Breast epithelium (tissue), 4 donors: ENCODE measurements at regions not wholly inside any gene's neighbourhood (a gene's known extent, or its start where the extent isn't known, plus 50 kb on each side); places are given as distances from the start of the nearest gene placed in this dataset.

Experiments
- DNase-seq, 2 donors: peaks; one replicate each; pipeline ENCODE4 v3.0.0-alpha.2; 2019; ENCODE audit warnings: low spot score in 2 of 2
- H3K27ac ChIP-seq, 2 donors: fragments of 200-600 bp; sonication (generic) in 1 of 2; one replicate each; pipeline ENCODE4 v1.5.1; 2016 to 2019; ENCODE audit warnings: mild to moderate bottlenecking in 1 of 2
- H3K27me3 ChIP-seq, 2 donors: fragments of 200-600 bp; sonication (generic) in 1 of 2; one replicate each; pipeline versions ENCODE4 v1.5.1 to v1.6.0; 2017 to 2019; ENCODE audit warnings: control low read depth in 1 of 2, mild to moderate bottlenecking in 1 of 2
- H3K36me3 ChIP-seq: fragments of 200-600 bp; one replicate; pipeline ENCODE4 v1.5.1; 2019
- H3K4me1 ChIP-seq, 2 donors: fragments of 200-600 bp; sonication (generic); one replicate each; pipeline ENCODE4 v1.5.1; 2016 to 2019; ENCODE audit warnings: control low read depth in 1 of 2
- H3K4me3 ChIP-seq, 3 donors: fragments of 200-600 bp; sonication (generic); 1 replicate in 2 of 3; 2 replicates in 1 of 3; pipeline ENCODE4 v1.5.1; 2016 to 2019; ENCODE audit warnings: mild to moderate bottlenecking in 3 of 3, moderate library complexity in 2 of 3
- H3K9me3 ChIP-seq, 2 donors: fragments of 200-600 bp; sonication (generic) in 1 of 2; one replicate each; pipeline ENCODE4 v1.5.1; 2016 to 2019; ENCODE audit warnings: control low read depth in 1 of 2
- POLR2A ChIP-seq: fragments of 450-650 bp; IDR thresholded peaks from one replicate; pipeline ENCODE4 v1.6.1; 2016; ENCODE audit warnings: antibody characterized with exemption, mild to moderate bottlenecking, moderate library complexity
- POLR2AphosphoS5 ChIP-seq, 3 donors: sonication (generic); formaldehyde crosslinking; IDR thresholded peaks; one replicate each; pipeline ENCODE4 v1.6.1; 2017; ENCODE audit warnings: antibody characterized with exemption in 3 of 3
- intact Hi-C: fragments of 100-400 bp; cut with DNase I; formaldehyde crosslinking; loops from one replicate; pipeline ENCODE4 v1.15.1; 2023; ENCODE audit warnings: low total_unique reads
- TF ChIP-seq, protein P1 (sequence below), 3 donors: fragments of 450-650 bp; IDR thresholded peaks; one replicate each; pipeline ENCODE4 v1.5.1; 2016 to 2017; ENCODE audit warnings: antibody characterized with exemption in 3 of 3, mild to moderate bottlenecking in 3 of 3, moderate library complexity in 3 of 3

GRCh38 chr1:216794586-216794985, 71.4 kb upstream of the ESRRG start:
- no peak for DNase-seq
- intact Hi-C loops, result no loop called here
- no peaks in the 10 kb centered on the region for H3K4me1 ChIP-seq

DNA sequence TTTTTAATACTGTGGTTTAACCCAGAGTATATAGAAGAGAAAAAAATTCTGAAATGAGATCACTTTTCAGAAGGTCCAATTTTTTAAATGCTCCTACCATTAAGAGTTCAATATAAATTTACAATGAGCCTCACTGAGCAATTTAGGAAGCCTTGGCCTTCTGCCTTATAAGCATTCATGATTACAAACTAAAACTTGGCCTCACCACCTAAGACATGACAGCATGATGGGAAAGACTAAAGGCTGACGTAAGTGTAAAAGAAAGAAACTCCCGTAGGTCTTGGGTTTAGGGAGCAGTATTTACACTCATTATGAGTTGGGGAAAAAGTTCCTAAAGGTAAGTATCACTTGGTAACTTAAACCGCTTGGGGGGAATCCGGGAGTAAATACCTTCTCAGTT, 70.7 kb upstream of the ESRRG start:
- H3K27ac ChIP-seq, result no peak overlapping the region
- H3K9me3 ChIP-seq, result no peaks in the 10 kb centered on the region
- no peak for DNase-seq
- intact Hi-C loops, result no loop called here
- no peaks in the 10 kb centered on the region for H3K4me1 ChIP-seq
- no peak for TF ChIP-seq POLR2A
- TF ChIP-seq POLR2AphosphoS5 (IDR thresholded peaks at IDR 0.05), result no peak
- TF ChIP-seq, protein P1, sequence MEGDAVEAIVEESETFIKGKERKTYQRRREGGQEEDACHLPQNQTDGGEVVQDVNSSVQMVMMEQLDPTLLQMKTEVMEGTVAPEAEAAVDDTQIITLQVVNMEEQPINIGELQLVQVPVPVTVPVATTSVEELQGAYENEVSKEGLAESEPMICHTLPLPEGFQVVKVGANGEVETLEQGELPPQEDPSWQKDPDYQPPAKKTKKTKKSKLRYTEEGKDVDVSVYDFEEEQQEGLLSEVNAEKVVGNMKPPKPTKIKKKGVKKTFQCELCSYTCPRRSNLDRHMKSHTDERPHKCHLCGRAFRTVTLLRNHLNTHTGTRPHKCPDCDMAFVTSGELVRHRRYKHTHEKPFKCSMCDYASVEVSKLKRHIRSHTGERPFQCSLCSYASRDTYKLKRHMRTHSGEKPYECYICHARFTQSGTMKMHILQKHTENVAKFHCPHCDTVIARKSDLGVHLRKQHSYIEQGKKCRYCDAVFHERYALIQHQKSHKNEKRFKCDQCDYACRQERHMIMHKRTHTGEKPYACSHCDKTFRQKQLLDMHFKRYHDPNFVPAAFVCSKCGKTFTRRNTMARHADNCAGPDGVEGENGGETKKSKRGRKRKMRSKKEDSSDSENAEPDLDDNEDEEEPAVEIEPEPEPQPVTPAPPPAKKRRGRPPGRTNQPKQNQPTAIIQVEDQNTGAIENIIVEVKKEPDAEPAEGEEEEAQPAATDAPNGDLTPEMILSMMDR (IDR thresholded peaks at IDR 0.05), result no peak
- H3K4me3 ChIP-seq, result no peak overlapping the region
- H3K36me3 ChIP-seq, result no peaks in the 10 kb centered on the region
- H3K27me3 ChIP-seq, result no peaks in the 10 kb centered on the region

More at GRCh38 chr1:216794586-216794985, 71.4 kb upstream of the ESRRG start:
- Histone ChIP-seq H3K27ac (no peak overlapping the region), H3K4me3 (no peak overlapping the region), H3K36me3 (no peaks in the 10 kb centered on the region), H3K9me3 (no peaks in the 10 kb centered on the region), H3K27me3 (no peaks in the 10 kb centered on the region)
- TF ChIP-seq POLR2AphosphoS5 (IDR thresholded peaks at IDR 0.05), result no peak
- no peak for TF ChIP-seq POLR2A
- TF ChIP-seq, protein P1 (IDR thresholded peaks at IDR 0.05), result no peak

- DNase-seq, result no peak
- no peak overlapping the region for H3K4me3 ChIP-seq
- TF ChIP-seq POLR2AphosphoS5 (IDR thresholded peaks at IDR 0.05) (no peak), POLR2A (no peak)
- TF ChIP-seq, protein P1 (IDR thresholded peaks at IDR 0.05), result no peak
- H3K4me1 ChIP-seq, result no peaks in the 10 kb centered on the region
- no peaks in the 10 kb centered on the region for H3K9me3 ChIP-seq
- intact Hi-C loops, result no loop called here
- H3K36me3 ChIP-seq, result no peaks in the 10 kb centered on the region
- no peaks in the 10 kb centered on the region for H3K27me3 ChIP-seq
- H3K27ac ChIP-seq, result no peak overlapping the region
Measured at GRCh38 chr1:216793303-216793702, 70.1 kb upstream of the ESRRG start.

DNA sequence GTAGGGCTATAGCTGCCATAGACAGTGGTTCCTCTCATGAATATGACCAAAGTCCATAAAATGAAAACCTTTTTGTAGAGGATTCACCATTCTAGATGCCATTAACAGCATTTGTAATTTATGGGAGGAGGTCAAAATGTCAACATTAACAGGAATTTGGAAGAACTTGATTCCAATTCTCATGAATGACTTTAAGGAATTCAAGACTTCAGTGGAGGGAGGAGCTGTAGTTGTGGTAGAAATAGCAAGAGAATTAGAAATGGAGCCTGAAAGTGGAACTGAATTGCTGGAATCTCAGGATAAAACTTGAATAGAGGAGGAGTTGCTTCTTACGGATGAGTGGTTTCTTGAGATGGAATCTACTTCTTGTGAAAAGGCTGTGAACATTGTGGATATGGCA, 65.4 kb upstream of the ESRRG start:
- Histone ChIP-seq H3K4me1 (no peaks in the 10 kb centered on the region), H3K4me3 (no peak overlapping the region), H3K27me3 (no peaks in the 10 kb centered on the region), H3K36me3 (no peaks in the 10 kb centered on the region), H3K27ac (no peak overlapping the region), H3K9me3 (no peaks in the 10 kb centered on the region)
- DNase-seq, result no peak
- intact Hi-C loops, result no loop called here
- no peak for TF ChIP-seq POLR2A
- no peak for TF ChIP-seq POLR2AphosphoS5 (IDR thresholded peaks at IDR 0.05)
- TF ChIP-seq, protein P1 (IDR thresholded peaks at IDR 0.05), result no peak

DNA sequence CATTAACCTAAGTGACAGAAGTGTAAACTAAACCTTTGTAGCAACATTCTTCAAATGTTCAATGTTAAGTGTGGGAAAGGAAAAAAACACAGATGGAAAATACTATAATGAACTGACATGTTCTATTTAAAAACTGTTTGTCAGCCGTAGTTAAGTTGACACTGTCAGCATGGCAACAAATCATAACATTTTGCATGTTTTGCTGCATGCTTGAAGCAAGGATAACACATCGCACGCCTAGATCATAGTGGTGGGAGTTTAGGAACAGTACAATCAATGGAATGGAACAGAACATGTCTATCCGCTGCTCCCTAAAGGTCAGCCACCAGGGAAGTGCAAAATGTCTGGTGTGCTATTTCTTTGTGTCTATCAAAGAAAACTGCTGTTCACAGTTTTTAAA, 62.5 kb upstream of the ESRRG start:
- no peaks in the 10 kb centered on the region for H3K27me3 ChIP-seq
- intact Hi-C loops, result no loop called here
- DNase-seq, result no peak
- no peaks in the 10 kb centered on the region for H3K4me1 ChIP-seq
- H3K36me3 ChIP-seq, result no peaks in the 10 kb centered on the region
- no peaks in the 10 kb centered on the region for H3K9me3 ChIP-seq
- no peak overlapping the region for H3K27ac ChIP-seq
- no peak for TF ChIP-seq POLR2A
- TF ChIP-seq, protein P1 (IDR thresholded peaks at IDR 0.05), result no peak
- no peak for TF ChIP-seq POLR2AphosphoS5 (IDR thresholded peaks at IDR 0.05)
- no peak overlapping the region for H3K4me3 ChIP-seq
